GM12878 (cell line): ENCODE measurements at regions not wholly inside any gene's neighbourhood (a gene's known extent, or its start where the extent isn't known, plus 50 kb on each side); places are given as distances from the start of the nearest gene placed in this dataset.

Experiments used
- ATAC-seq: fragments of 200-7000 bp; cut with Tn5 transposase; 3 replicates; pipeline ENCODE4 v1.9.1; 2020; ENCODE audit warnings: mild to moderate bottlenecking, moderate library complexity
- BruUV-seq: library from RNA; stranded (reverse); fragments of 400-500 nt; replicated peaks from 2 replicates; lab custom pipeline; 2021; lab: Mats Ljungman, UMichigan
- CTCF ChIA-PET: fragments of 300-600 bp; sonication (Branson Sonifier 250); formaldehyde crosslinking; extraction: SDS; loops from one replicate; lab custom pipeline; 2021; ENCODE audit warnings: inconsistent platforms; lab: Yijun Ruan, JAX
- POLR2A ChIA-PET: fragments of 350-600 bp; formaldehyde crosslinking; extraction: SDS; loops from one replicate; lab custom pipeline; 2021; ENCODE audit warnings: inconsistent platforms; lab: Charles Lee
- RAD21 ChIA-PET: fragments of 300-600 bp; sonication (Branson Sonifier 250); formaldehyde crosslinking; loops from one replicate; lab custom pipeline; 2023; ENCODE audit warnings: antibody characterized with exemption; ENCODE audit not compliant: unreplicated experiment; lab: Charles Lee
- SMC1A ChIA-PET: fragments of 300-600 bp; sonication (Branson Sonifier 250); formaldehyde crosslinking; loops from one replicate; lab custom pipeline; 2023; ENCODE audit not compliant: unreplicated experiment, uncharacterized antibody; lab: Charles Lee
- DNase-seq: peaks from one replicate; pipeline ENCODE4 v3.0.0-alpha.2; 2011; ENCODE audit warnings: low read depth, low spot score
- FAIRE-seq: peaks from 3 replicates; lab custom pipeline; 2011; peaks lifted over from hg19 to GRCh38; lab: Jason Lieb, UNC
- H2AFZ ChIP-seq: 2 replicates; pipeline ENCODE4 v1.6.0; 2011; ENCODE audit warnings: low read depth, low read length, control low read depth; ENCODE audit not compliant: control insufficient read depth
- H3K27ac ChIP-seq: 2 replicates; pipeline ENCODE4 v1.5.1; 2011; ENCODE audit warnings: control low read depth; ENCODE audit not compliant: control insufficient read depth, insufficient read depth
- H3K27me3 ChIP-seq, 2 experiments: replicated peaks in 1 of 2; 2 replicates each; pipeline versions ENCODE4 v1.6.0 to v1.6.1; 2011; ENCODE audit warnings: low read length in 1 of 2; ENCODE audit not compliant: control insufficient read depth in 2 of 2, insufficient read depth in 2 of 2
- H3K36me3 ChIP-seq, 2 experiments: 2 replicates each; pipeline ENCODE4 v1.5.1; 2011; ENCODE audit warnings: low read length in 1 of 2; ENCODE audit not compliant: control insufficient read depth in 2 of 2, insufficient read depth in 2 of 2
- H3K4me1 ChIP-seq: 2 replicates; pipeline ENCODE4 v1.6.1; 2011; ENCODE audit warnings: mild to moderate bottlenecking, low read length, moderate library complexity, mixed read lengths; ENCODE audit not compliant: control insufficient read depth, insufficient read depth
- H3K4me2 ChIP-seq: 2 replicates; pipeline ENCODE4 v1.6.0; 2011; ENCODE audit warnings: control low read depth; ENCODE audit not compliant: control insufficient read depth, insufficient read depth
- H3K4me3 ChIP-seq: fragments of 200-600 bp; sonication (generic); 2 replicates; pipeline ENCODE4 v1.5.1; 2016
- H3K79me2 ChIP-seq: 2 replicates; pipeline ENCODE4 v1.6.0; 2011; ENCODE audit warnings: low read length; ENCODE audit not compliant: control insufficient read depth, insufficient read depth
- H3K9ac ChIP-seq: 2 replicates; pipeline ENCODE4 v1.8.0; 2011; ENCODE audit warnings: low read length, control low read depth, mixed read lengths; ENCODE audit not compliant: control insufficient read depth, insufficient read depth
- H3K9me3 ChIP-seq: replicated peaks from 3 replicates; pipeline ENCODE4 v1.5.1; 2011; ENCODE audit warnings: mild to moderate bottlenecking, low read length; ENCODE audit not compliant: control insufficient read depth, insufficient read depth
- H4K20me1 ChIP-seq: 2 replicates; pipeline ENCODE4 v1.6.0; 2011; ENCODE audit not compliant: control insufficient read depth, insufficient read depth
- BACH1 ChIP-seq: fragments of 450-650 bp; IDR thresholded peaks from 2 replicates; pipeline ENCODE4 v1.6.1; 2017; ENCODE audit warnings: mild to moderate bottlenecking, borderline replicate concordance
- BCL11A ChIP-seq: IDR thresholded peaks from 2 replicates; pipeline ENCODE4 v1.6.1; 2011; ENCODE audit warnings: low read depth, low read length
- JUND ChIP-seq: IDR thresholded peaks from 2 replicates; pipeline ENCODE4 v1.6.1; 2012; ENCODE audit warnings: low read depth, mild to moderate bottlenecking, low read length, improper control_type of control experiment, moderate library complexity
- MTA2 ChIP-seq: fragments of 450-650 bp; IDR thresholded peaks from 2 replicates; pipeline ENCODE4 v1.6.1; 2016; ENCODE audit warnings: low read depth, mild to moderate bottlenecking, moderate library complexity
- USF1 ChIP-seq: IDR thresholded peaks from 2 replicates; pipeline ENCODE4 v1.6.1; 2011; ENCODE audit warnings: borderline replicate concordance, low read depth, mild to moderate bottlenecking, moderate library complexity, mixed read lengths, low read length; ENCODE audit not compliant: insufficient read depth; ENCODE audit errors: extremely low read length
- WRNIP1 ChIP-seq: IDR thresholded peaks from 2 replicates; pipeline ENCODE4 v1.6.1; 2011; ENCODE audit warnings: low read depth, low read length, improper control_type of control experiment, borderline replicate concordance
- ZBTB11 ChIP-seq: fragments of 450-650 bp; formaldehyde crosslinking; IDR thresholded peaks from 2 replicates; pipeline ENCODE4 v1.5.0; 2022; ENCODE audit warnings: mild to moderate bottlenecking, missing genetic modification characterization
- ZNF207 ChIP-seq: fragments of 450-650 bp; IDR thresholded peaks from 2 replicates; pipeline ENCODE4 v1.6.1; 2014; ENCODE audit warnings: antibody characterized with exemption, mild to moderate bottlenecking, borderline replicate concordance
- WGBS: methylation state at CpG from one replicate; pipeline ENCODE4 v1.1.6; 2016; ENCODE audit warnings: low lambda C conversion rate; ENCODE audit not compliant: insufficient replicate concordance, insufficient coverage; ENCODE audit errors: missing lambda C conversion rate; 5-methylcytosine and 5-hydroxymethylcytosine counted together
- in situ Hi-C: fragments of 300-500 bp; cut with MboI; formaldehyde crosslinking; loops from 9 replicates; pipeline ENCODE4 v1.14.3; 2018; ENCODE audit warnings: mixed read lengths
- intact Hi-C: fragments of 100-400 bp; cut with micrococcal nuclease; formaldehyde crosslinking; loops from one replicate; pipeline ENCODE4 v1.14.2; 2022; ENCODE audit not compliant: unreplicated experiment
- TF ChIP-seq, protein P1 (sequence below): IDR thresholded peaks from 2 replicates; pipeline ENCODE4 v1.6.1; 2012; ENCODE audit warnings: low read depth, low read length, improper control_type of control experiment

GRCh38 chr17:13240851-13241250 is 223.0 kb upstream of the ELAC2 start (continued):
- no peak for TF ChIP-seq MTA2
- TF ChIP-seq, all 136 proteins: peak for 0

- DNase-seq (no peak), ATAC-seq (no peak), FAIRE-seq (no peak)
- ChIA-PET CTCF (interaction anchor here (2.0 kb wide), 1 partner anchor 200 kb away, joined by 12 read pairs; no protein-coding TSS in a partner anchor), RAD21 (no interaction called here), POLR2A (no interaction called here), SMC1A (no interaction called here)
- no peak overlapping the region for H3K4me2 ChIP-seq
- H3K9me3 ChIP-seq, result no peaks in the 10 kb centered on the region
- no peak overlapping the region for H3K9ac ChIP-seq
- H2AFZ ChIP-seq, result no peak overlapping the region
- no peaks in the 10 kb centered on the region for H4K20me1 ChIP-seq
- no peak overlapping the region for H3K4me3 ChIP-seq
- intact Hi-C loops, result no loop called here
- in situ Hi-C loops, result no loop called here
- no TSS peak for BruUV-seq
- H3K27ac ChIP-seq, result no peak overlapping the region
- no peaks in the 10 kb centered on the region for H3K36me3 ChIP-seq
- H3K4me1 ChIP-seq, result no peaks in the 10 kb centered on the region
- TF ChIP-seq JUND, result no peak
- TF ChIP-seq WRNIP1, result no peak
- WGBS, result 2% methylated on average over 11 of the region's 11 CpGs
- no peaks in the 10 kb centered on the region for H3K27me3 ChIP-seq
- no peaks in the 10 kb centered on the region for H3K79me2 ChIP-seq
Observed at GRCh38 chr17:13230350-13231264, 212.8 kb upstream of the ELAC2 start.

- no peak overlapping the region for H2AFZ ChIP-seq
- H3K9ac ChIP-seq, result no peak overlapping the region
- H3K4me1 ChIP-seq, result no peaks in the 10 kb centered on the region
- DNase-seq (no peak), ATAC-seq (no peak), FAIRE-seq (no peak)
- ChIA-PET RAD21 (no interaction called here), CTCF (no interaction called here), SMC1A (no interaction called here), POLR2A (no interaction called here)
- H3K9me3 ChIP-seq, result no peaks in the 10 kb centered on the region
- 0% methylated on average over 2 of the region's 2 CpGs for WGBS
- in situ Hi-C loops (no loop called here), intact Hi-C loops (no loop called here)
- no peak overlapping the region for H3K27ac ChIP-seq
- H3K36me3 ChIP-seq, result no peaks in the 10 kb centered on the region
- no peak overlapping the region for H3K4me2 ChIP-seq
- no TSS peak for BruUV-seq
- no peaks in the 10 kb centered on the region for H3K79me2 ChIP-seq
- no peaks in the 10 kb centered on the region for H4K20me1 ChIP-seq
- H3K27me3 ChIP-seq, result no peaks in the 10 kb centered on the region
- no peak overlapping the region for H3K4me3 ChIP-seq
- no peak for TF ChIP-seq BCL11A
- TF ChIP-seq ZNF207, result no peak
- TF ChIP-seq BACH1, result no peak
- no peak for TF ChIP-seq USF1
- TF ChIP-seq ZBTB11 (CRISPR knock-in tag), result no peak
- TF ChIP-seq, protein P1, sequence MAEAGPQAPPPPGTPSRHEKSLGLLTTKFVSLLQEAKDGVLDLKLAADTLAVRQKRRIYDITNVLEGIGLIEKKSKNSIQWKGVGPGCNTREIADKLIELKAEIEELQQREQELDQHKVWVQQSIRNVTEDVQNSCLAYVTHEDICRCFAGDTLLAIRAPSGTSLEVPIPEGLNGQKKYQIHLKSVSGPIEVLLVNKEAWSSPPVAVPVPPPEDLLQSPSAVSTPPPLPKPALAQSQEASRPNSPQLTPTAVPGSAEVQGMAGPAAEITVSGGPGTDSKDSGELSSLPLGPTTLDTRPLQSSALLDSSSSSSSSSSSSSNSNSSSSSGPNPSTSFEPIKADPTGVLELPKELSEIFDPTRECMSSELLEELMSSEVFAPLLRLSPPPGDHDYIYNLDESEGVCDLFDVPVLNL, result no peak
Observed at GRCh38 chr17:13228225-13228624, 210.4 kb upstream of the ELAC2 start.
